NB4 (cell line): ENCODE measurements at regions not wholly inside any gene's neighbourhood (a gene's known extent, or its start where the extent isn't known, plus 50 kb on each side); places are given as distances from the start of the nearest gene placed in this dataset.

Source experiments
- DNase-seq: peaks from one replicate; pipeline ENCODE4 v3.0.0; 2010; ENCODE audit warnings: low read depth
- H3K4me3 ChIP-seq: one replicate; pipeline ENCODE4 v1.5.1; 2011; ENCODE audit warnings: mild to moderate bottlenecking, low read depth, low read length, moderate library complexity
- MYC ChIP-seq: IDR thresholded peaks from 2 replicates; pipeline ENCODE4 v1.6.1; 2011; ENCODE audit warnings: low read depth, low read length
- POLR2A ChIP-seq: IDR thresholded peaks from 2 replicates; pipeline ENCODE4 v1.6.1; 2011; ENCODE audit warnings: mild to moderate bottlenecking; ENCODE audit not compliant: insufficient read length; ENCODE audit errors: extremely low read depth
- TF ChIP-seq, protein P1 (sequence below): IDR thresholded peaks from 2 replicates; pipeline ENCODE4 v1.6.1; 2011; ENCODE audit warnings: low read depth, low read length
- TF ChIP-seq, protein P2 (sequence below): IDR thresholded peaks from one replicate; pipeline ENCODE4 v1.5.1; 2012; ENCODE audit warnings: low read depth, low read length

DNA sequence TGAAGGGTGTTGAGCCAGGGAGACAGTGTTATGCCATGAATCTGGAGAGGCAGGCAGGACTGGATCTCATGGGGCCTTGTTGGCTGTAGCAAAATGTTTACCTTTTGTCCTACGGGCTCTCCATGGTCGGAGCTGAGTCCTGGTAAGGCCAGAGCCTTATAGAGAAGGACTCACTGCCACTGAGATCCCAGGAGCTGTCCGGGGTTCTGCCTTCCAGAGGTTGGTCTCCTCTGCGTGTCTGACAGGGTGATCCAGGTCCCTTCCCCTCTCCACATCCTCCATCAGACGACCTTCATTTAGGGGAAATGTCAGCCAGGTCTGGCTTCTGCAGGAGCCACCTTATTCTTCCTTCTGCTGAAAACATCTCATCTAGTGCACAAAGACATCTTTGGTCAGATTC, 285.2 kb upstream of the N4BP1 start:
- no peak overlapping the region for H3K4me3 ChIP-seq
- DNase-seq: peak; percentile 7
- TF ChIP-seq MYC: no peak
- no peak for TF ChIP-seq POLR2A
- TF ChIP-seq, protein P1, sequence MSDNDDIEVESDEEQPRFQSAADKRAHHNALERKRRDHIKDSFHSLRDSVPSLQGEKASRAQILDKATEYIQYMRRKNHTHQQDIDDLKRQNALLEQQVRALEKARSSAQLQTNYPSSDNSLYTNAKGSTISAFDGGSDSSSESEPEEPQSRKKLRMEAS: no peak
- TF ChIP-seq, protein P2, sequence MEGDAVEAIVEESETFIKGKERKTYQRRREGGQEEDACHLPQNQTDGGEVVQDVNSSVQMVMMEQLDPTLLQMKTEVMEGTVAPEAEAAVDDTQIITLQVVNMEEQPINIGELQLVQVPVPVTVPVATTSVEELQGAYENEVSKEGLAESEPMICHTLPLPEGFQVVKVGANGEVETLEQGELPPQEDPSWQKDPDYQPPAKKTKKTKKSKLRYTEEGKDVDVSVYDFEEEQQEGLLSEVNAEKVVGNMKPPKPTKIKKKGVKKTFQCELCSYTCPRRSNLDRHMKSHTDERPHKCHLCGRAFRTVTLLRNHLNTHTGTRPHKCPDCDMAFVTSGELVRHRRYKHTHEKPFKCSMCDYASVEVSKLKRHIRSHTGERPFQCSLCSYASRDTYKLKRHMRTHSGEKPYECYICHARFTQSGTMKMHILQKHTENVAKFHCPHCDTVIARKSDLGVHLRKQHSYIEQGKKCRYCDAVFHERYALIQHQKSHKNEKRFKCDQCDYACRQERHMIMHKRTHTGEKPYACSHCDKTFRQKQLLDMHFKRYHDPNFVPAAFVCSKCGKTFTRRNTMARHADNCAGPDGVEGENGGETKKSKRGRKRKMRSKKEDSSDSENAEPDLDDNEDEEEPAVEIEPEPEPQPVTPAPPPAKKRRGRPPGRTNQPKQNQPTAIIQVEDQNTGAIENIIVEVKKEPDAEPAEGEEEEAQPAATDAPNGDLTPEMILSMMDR: no peak

DNA sequence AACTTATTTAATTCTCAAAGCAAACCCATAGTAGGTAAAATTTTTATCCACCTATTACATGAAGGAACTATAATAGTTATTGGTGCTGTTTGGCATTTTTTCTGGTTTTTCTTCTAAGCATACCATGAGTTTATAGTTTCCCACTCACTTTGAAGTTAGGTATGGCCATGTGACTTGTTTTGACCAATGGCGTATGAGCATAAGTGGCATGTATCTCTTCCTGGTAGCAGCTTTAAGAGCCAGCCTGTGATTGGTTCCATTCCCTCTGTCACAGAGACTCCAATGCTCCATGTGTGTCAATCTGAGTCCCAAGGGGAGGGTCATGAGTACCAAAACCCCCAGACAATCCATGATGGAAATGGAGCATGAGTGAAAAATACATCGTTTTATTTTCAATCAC, 282.9 kb upstream of the N4BP1 start:
- no peak overlapping the region for H3K4me3 ChIP-seq
- DNase-seq: peak; percentile 9
- TF ChIP-seq POLR2A (no peak), MYC (no peak)
- TF ChIP-seq, protein P1: no peak
- TF ChIP-seq, protein P2: no peak

DNA sequence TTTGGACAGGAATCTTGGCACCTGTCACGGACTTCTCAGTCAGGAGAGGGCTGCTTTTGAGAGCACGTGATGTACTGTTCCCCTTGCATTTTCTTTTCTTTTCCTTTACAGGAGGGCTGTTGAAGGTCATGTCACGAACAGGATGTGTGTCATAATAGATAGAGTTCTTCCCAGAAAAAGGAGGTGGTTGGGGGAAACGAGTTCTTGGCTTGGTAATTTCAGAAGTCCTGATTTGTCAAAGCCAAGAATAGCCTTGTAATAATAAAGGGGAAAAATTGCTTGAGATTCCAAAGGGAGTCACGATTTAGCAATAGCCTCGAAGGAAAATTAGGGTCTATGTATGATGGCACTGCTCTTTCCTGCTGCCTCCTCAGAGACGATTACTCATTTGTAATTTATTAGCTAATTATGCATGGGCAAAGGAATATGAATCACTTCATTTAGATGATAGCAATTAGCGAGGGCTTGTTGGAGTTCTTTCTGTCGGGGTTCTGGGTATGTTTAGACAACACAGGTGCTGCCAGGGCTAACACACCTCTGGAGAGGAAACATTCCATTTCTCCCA, 277.7 kb upstream of the N4BP1 start:
- TF ChIP-seq, protein P1: no peak
- TF ChIP-seq MYC (no peak), POLR2A (no peak)
- TF ChIP-seq, protein P2: no peak
- DNase-seq: no peak
- H3K4me3 ChIP-seq: no peak overlapping the region

DNA sequence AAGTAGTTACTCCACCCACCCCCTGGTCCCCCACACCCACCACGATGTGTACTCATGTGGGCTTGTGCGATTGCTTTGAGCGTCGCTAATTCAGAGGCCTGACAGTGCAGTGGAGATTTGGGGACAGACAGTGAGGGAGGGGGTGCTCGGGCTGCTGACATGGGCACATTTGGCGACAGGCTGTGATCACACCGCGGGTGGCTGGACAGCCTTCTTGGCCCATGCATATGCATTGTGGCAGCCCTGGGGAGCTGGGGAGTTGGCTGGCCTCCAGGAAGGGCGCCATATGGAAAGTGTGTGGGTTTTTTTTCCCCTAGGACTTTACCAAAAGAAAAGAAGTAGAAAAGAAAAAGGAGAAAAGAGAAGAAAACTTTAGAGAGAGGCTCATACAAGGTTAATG, 275.5 kb upstream of the N4BP1 start:
- TF ChIP-seq POLR2A: no peak
- TF ChIP-seq, protein P1: no peak
- TF ChIP-seq MYC: no peak
- TF ChIP-seq, protein P2: no peak
- DNase-seq: no peak
- no peak overlapping the region for H3K4me3 ChIP-seq

DNA sequence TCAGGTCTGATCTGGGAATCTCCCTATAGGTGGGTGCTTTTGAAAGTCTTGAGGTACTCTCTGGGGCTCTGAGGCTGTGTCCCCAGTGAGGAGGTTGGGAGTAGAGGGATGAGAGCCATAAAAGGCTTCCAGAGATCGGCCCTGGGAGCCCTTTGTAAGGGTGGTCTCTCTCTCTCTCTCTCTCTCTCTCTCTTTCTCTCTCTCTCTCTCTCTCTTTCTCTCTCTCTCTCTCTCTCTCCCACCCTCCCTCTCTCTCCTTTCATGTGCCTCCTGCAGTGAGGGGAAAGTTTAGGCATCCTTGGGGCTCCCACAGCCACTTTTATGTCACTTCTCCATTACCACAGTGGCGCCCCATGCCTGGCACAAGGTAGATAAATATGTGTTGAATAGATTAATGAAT, 271.3 kb upstream of the N4BP1 start:
- TF ChIP-seq, protein P2: no peak
- TF ChIP-seq, protein P1: no peak
- TF ChIP-seq POLR2A (no peak), MYC (no peak)
- DNase-seq: no peak
- no peak overlapping the region for H3K4me3 ChIP-seq
